HG02623 (cell line): ENCODE measurements at regions not wholly inside any gene's neighbourhood (a gene's known extent, or its start where the extent isn't known, plus 50 kb on each side); places are given as distances from the start of the nearest gene placed in this dataset.
"Not testable (repeated sequence)": the region's sequence is repeated elsewhere in the genome, so short reads cannot be mapped to it uniquely, and the experiment has no call there.

Experiments
- ATAC-seq: cut with Tn5 transposase; IDR thresholded peaks from one replicate; pipeline ENCODE4 v1.9.1; 2021; ENCODE audit warnings: moderate library complexity; ENCODE audit not compliant: unreplicated experiment

DNA sequence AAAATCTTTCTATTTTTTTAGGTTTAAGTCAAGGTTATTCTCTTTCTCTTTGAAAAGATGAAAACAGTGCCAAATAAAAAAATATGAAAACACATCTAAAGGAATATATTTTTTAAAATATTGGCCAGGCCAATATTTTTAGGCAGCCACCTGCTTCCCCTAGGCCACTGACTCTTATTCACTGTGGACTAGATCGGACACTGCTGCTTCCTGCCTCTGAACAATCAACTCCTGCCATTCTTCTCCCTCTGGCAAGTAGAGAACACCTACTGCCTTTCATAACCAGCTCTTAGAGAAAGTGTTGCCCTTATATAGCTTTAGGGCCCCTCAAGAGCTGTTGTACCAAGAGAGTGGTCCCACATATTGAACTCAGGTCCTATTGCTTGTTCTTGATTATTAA is 529.2 kb downstream of the RAPGEF2 start:
- no peak for ATAC-seq

DNA sequence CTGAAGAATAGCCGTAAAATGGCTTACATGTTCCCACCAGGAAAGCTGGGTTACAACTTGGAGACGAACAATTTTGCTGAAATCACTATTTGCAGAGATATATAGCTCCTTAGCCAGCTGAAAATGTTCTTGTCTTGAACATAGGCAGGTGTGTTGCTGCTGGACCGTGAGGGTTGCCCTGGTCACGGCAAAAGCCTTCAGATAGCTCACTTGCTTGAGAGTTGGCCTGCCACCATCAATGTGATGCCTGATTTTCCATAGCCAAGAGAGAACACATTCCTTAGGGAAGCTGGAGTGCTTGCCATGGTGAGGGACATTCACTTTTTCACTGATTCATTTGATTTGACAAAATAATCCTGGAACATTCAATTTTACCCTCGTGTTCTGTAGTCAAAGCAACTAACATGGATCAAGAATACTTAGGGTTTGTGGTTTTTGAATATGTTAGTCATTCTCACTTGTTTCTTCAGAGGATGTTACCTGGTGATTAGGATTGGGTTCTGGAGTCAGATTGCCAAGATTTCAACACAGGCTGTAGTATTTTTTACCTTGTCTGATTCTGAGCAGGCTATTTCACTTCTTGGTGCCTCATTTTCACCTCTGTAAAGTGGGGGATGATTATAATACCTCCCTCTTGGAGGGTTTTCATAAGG is 536.9 kb downstream of the RAPGEF2 start:
- ATAC-seq = no peak

DNA sequence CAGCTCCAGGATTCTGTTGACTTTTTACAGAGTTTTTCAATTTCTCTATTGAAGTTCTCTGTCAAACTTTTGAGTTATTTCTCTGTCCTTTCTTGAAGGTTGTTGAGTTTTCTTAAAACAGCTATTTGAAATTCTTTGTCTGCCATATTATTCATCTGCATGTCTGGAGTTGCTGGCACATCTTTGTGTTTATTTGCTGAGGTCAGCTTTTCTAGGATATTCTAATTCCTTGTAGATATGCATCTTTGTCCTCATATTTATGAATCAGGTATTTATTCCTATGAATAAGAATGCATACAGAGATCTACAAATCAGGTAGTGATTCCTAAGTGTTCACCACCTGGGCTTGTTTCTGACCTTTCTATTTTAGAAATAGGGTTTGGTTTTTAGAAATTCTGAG is 546.4 kb downstream of the RAPGEF2 start:
- ATAC-seq = no peak

DNA sequence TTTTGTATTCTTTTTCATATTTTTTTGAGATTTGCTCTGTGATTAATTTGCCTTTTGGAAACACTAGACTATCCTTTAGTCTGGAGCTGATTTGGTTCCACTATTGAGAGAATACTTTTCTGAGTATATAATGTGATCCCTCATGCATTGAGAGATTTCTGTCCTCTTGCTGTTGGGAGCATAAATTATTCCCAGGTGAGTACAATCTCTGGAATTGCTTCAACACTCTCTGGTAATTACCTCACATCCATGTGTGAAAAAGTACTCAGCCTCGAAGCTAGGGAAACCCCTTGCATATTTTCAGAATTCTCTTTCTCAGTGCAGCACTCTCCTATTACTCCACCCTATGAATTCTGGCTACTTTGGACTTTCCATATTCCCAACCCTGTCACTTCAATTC is 550.0 kb downstream of the RAPGEF2 start:
- ATAC-seq = no peak

DNA sequence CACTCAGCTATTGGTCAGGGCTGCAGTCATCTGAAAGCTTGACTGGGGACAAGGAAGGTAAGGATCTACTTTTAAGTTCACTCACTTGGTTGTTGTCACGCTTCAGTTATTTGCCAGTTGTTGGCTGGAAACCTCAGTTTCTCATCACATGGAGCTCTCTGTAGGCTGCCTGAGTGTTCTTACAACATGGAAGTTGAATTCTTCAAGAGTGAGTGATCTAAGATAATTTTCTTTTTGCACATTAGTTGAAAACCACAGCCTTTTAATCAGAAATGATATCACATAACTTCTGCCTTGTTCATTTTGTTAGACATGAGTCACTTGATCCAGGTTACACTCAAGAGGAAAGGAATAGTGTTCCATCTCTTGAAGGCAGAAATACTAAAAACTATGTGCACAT is 552.7 kb downstream of the RAPGEF2 start:
- ATAC-seq = no peak

DNA sequence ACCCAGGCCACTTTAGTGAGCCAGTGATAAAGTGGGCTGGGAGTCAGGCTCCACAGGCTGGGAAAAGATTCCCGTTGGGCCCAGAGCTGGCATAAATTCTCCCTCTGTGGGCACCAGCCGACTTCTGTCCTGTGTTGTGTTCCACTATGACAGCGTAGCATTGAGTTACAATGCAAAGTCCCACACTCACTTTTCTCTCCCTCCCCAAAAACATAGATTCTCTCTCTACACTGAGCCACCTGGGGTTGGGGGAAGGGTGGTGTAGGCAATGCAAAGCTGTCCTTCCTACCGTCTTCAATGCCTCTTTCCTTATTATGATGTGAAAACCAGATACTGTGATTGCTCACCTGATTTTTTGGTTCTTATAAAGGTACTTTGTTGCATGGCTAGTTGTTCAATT is 566.2 kb downstream of the RAPGEF2 start:
- ATAC-seq = no peak

DNA sequence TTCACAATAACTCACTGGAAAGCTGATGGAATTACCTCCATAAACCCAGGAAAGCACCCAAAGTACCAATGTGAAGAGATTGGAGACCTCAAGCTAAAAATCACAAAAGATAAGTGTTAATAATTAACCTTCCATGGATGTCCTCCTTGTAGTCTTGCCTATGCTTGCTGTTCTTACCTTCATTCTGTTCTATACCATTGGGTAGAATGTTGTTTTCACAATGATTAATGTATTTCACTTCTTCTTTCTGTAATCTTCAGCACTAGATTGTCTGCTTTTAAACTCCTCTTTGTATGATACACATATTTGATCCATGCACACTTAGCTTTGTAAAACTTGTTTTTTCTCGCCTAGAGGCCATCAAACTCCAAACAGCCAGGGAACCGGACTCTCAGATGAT is 570.3 kb downstream of the RAPGEF2 start:
- ATAC-seq = no peak

DNA sequence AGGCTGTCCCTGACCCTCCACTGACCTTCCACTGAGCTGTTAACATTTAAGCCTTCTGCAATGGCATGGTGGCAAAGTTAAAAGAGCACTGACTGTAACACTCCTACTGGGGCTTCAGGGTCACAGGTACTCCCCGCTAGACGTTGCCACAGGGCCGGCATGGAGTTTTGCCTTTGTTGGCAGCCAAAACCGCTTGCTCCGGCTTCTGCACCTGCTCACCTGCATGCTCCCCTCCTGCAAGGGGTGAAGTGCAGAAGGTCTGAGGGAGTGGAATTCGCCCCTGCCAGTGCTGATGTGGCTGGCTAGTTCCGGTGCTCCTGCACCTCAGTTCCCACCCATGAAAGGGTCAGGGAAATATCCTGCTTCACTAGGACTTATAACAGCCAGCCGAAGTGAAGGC is 571.4 kb downstream of the RAPGEF2 start:
- no peak for ATAC-seq

DNA sequence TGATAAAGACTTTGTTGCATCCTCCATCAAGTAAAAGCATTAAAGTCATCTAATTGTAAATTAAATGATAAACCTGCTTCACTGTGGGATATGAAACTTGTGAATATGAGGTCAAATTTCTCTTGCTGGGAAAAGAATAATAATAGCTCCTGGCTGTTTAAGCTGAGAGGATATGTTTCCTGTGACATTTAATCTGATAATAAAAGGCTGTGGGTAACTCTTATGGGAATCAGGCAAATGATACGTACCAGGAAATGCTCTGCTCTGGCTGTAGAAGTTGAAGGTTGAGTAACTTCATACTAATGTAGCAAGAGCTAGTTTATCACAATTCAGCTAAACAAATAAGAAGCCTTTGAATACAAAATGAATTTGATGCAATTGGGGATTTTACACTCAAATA is 574.6 kb downstream of the RAPGEF2 start:
- ATAC-seq = no peak

DNA sequence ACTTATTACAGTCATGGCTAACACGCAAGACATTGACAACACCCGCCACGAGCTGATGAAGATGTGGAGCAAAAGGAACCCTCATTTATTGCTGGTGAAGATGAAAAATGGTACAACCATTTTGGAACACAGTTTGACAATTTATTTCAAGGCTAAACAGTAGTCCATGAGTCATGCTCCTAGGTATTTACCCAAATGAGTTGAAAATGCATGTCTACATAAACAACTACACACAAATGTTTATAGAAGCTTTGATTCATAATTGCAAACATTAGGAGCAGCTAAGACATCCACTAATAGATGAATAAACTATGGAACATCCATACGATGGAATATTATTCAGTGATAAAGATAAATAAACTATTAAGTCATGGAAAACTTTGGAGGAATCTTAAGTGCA is 580.1 kb downstream of the RAPGEF2 start:
- ATAC-seq = no peak

DNA sequence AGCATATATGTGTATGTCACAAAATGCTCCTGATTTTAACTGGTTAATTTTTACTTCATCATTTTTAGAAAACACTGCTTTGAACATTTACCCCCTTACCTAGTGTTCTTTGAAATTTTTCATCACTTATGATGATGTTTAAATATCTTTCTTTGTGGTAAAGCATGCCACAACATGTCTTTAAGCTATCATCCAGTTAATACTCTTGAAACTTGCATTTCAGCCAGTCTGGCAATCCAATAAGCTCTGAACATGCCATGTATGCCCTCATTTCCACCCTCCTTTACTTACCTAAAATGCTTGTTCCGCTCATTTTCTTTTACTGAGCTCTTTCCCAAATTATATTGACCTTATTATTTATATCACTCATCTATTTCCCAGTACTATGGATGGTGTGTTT is 581.2 kb downstream of the RAPGEF2 start:
- no peak for ATAC-seq

DNA sequence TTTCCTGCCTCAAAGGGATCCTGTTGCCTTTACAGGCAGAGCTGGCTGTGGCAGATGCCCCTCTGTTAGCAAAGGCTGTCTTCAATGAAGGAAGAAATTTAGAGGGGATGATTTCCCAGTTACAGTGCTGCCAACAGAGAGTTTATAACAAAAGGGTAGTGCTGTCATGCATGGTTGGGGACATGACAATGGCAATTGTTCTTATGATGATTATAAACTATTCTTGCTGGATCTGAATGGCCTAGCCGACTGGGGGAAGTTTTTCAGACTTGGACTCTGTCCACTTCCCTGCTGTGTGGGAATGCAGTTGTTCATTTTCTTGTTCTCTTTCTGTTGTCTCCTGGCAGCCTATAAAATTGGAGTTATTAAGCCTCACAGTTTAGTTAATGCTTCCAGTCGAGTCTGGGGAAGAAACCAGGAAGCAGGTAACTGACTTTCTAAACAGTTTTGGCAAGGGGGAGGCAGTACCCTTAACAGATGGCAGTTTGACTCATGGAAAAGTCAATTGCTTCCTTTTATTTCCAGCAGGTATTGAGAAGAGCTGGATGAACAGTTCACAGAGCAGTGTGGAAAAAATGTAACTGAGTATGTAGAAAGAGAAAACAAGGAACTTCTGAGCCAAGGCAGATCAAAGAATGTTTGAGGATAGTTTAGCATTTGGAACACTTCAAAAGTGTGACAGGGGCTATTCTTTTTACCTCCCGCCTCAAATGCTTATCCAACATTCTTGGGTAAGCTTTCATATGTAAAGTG is 582.6 kb downstream of the RAPGEF2 start:
- ATAC-seq = no peak

DNA sequence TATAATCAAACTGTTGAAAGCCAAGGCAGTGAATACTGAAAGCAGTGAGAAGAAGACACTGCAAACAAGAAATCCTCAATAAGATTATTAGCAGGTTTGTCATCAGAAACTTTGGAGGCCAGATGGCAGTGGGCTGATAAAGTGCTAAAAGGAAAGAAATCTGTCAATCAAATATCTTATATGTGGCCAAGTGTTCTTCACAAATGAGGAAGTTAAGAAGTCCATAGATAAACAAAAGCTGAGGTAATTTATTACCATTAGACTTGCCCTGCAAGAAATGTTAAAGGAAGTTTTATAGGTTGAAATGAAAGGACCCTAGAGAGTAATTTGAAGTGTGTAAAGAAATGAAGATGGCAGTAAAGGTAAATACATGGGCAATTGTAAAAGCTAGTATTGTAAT is 586.6 kb downstream of the RAPGEF2 start:
- ATAC-seq = no peak

DNA sequence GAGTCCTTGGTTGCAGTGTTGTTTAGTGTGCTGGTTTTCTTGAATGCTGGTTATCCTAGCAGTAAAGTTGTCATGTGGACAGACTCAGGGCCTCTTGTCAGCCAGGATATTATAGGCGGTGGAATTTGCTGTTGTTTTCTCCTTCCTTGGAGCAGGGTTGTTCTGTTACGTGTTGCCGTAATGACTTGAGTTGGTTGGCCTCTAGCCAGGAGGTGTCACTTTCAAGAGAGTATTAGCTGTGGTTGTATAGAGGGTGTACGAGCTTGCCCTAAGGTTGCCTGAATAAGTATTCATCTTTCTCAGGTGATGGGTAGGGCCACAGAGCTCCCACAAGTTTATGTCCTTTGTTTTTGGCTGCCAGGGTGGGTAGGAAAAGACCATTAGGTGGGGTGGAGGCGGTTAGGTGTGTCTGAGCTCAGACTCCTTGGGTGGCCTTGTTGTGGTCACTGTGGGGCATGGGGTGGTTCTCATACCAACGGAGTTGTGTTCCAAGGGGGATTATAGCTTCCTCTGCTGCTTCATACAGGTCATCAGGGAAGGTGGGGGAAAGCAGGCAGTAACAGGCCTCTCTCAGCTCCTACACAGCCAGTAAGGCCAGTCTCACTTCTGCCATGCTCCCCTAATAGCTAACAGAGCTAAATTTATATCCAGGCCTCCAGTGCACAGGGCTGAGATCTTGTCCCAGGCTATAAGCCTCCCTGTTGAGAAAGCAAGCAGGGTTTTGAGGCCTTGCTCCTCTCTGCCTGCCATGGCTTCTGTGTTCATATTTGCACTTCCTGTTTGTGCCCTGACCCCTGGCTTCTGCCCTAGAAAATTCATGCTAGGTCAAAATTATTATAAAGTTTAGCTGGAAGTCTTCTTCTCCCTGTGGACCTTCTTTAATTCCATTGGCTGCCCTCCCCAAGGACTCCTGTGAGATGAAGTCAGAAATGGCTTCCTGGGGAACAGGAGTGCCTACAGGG is 594.7 kb downstream of the RAPGEF2 start:
- ATAC-seq = no peak

DNA sequence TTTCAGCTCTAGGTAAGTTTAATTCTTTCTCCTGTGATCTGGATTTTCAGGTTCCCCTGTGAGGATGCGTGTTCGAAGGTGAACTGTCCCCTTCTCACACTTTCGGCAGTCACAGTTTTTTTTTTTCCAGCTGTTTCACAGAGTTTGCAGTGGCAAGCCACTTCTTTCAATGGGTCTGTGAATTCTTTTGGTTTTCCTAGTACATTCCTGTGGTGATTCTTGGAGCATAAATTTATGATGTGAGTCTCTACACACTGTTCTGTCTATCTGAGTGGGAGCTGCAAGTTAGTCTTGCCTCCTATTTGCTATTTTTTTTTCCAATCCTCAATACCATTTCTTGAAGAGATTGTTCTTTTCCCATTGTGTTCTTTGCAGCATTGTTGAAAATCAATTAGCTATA is 595.5 kb downstream of the RAPGEF2 start:
- no peak for ATAC-seq

DNA sequence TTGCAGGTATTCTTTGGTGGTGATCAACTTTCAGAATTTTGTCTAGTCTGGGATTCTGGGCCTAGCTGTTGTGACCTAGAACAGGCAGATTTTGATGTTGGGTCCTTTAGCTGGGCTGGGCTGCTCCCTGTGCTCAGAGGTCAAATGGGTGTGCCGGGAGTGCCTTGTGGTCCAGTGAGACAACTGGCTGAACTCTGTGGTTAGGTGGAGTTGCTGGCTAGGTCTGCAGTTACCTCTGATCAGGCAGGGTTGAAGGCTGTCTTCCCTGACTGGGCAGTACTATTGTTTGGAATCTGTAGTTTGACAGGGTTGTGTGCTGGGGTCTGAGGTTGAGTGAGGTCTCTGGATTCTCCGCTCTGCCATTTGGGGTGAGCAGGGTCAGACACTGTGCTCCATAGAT is 599.3 kb downstream of the RAPGEF2 start:
- no peak for ATAC-seq

DNA sequence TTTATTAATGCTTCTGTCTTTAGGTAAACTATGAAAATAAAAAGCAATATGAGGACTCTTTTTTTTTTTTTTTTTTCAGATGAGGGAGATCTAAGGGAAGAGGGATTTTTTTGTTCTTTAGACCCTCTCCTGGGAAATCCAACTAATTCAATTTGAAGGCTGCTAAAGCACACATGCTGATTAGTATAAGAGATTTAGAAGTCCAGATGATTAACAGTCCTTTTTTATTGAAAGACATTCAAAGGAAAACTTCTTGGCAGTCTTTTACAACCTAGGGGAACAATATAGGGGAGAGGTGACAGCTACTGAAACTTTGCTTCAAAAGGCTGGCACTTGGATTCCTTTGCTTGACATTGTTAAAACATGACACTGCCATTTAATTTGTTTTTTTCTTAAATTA is 602.5 kb downstream of the RAPGEF2 start:
- no peak for ATAC-seq

DNA sequence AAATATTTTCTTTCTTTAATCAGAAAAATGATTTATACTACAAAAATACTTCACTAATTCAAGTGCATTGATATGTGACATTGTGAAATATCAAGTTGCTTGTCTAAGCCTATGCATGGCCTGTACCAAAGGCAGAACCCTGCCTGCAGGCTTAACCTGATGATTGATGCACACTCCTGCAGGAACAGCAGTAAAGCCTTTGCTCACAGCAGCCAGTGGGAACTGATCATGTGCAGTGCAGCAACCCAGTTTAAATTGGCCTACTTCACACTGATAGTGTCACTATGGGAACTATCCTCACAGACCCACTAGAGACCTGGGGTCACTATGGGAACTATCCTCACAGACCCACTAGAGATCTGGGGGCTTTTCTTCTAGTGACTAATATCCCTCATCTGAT is 603.8 kb downstream of the RAPGEF2 start:
- ATAC-seq = no peak

DNA sequence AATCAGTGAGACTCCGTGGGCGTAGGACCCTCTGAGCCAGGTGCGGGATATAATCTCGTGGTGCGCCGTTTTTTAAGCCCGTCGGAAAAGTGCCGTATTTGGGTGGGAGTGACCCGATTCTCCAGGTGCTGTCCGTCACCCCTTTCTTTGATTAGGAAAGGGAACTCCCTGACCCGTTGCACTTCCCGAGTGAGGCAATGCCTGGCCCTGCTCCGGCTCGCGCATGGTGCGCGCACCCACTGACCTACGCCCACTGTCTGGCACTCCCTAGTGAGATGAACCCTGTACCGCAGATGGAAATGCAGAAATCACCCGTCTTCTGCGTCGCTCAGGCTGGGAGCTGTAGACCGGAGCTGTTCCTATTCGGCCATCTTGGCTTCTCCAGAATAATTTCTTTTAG is 612.3 kb downstream of the RAPGEF2 start:
- ATAC-seq = not testable (repeated sequence)

DNA sequence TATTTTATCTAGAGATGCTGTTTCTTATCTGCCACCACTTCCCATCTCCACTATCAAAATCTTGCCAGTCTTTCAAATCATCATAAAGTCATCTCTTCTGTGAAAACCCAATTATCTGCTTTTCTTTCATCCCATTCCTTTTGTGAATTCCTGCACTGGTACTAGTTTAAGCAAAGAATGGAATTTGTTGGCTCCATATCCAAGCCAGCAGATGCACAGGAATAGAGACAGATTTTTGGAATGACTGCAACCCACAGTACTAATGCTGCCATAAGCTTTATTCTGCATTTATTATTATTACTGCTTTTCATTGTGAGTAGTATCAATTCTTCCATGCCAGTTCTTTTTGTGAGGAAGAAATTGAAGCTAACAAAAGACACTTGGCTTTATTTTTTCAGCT is 616.7 kb downstream of the RAPGEF2 start:
- no peak for ATAC-seq

DNA sequence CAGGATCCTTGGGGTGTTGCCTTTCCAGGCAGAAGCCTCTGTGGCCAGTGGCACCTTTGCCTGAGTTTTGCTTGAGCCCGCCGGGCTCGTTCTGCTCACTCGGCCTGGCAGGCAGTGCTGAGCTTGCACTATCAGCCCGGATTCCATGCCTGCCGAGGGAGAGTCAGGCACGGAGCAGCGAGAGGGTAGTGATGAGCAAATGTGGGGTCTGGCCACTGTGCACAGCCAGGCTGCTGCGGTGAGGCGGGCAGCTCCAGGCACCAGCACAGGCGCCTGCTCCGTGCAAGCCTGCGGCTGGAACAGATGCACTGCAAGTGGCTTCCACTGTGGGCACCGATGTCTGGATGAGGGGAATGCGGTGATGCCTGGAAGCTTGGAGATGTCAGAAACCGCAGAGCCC is 619.2 kb downstream of the RAPGEF2 start:
- no peak for ATAC-seq

DNA sequence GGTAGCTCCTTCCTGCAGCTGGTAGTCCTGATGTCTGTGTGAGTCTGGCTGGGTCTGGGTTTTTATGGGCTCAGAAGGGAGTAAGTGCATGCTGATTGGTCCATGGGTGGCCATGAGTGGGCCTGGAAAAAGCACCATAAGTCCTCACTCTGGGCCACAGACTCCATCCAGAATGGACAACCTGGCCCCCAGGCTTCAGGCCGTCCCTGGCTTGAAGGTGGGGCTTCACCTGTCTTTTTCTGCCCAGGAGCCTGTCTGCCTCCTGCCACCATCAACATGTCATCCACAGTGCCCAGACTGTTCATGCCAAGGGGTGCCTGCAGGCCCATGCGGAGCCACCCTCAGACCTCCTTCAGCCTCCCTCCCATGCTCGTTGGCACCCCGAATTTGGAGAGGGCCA is 620.0 kb downstream of the RAPGEF2 start:
- ATAC-seq = no peak
